ENCODE measurements at regions not wholly inside any gene's neighbourhood (a gene's known extent, or its start where the extent isn't known, plus 50 kb on each side); places are given as distances from the start of the nearest gene placed in this dataset.

GRCh38 chr15:61639491-61639890 lies 410.4 kb upstream of the RORA start:
- Histone ChIP-seq H3K4me1 (ENCODE audit: control insufficient read depth, insufficient read depth, low read length, unreplicated experiment) (no peaks in the 10 kb centered on the region), H3K79me2 (ENCODE audit: control insufficient read depth, insufficient read depth, low read length, unreplicated experiment) (no peaks in the 10 kb centered on the region), H2AFZ (ENCODE audit: low read length, unreplicated experiment) (no peak overlapping the region), H3K4me3 (ENCODE audit: low read depth, low read length) (no peak overlapping the region), H3K36me3 (ENCODE audit: insufficient read depth, low read length) (no peaks in the 10 kb centered on the region), H3K27ac (ENCODE audit: low read depth, low read length) (no peak overlapping the region), H3K27me3 (ENCODE audit: insufficient read depth, low read length) (0 out of 2 replicates have a peak, but pooled peaks cover under 1% of the 10 kb centered on the region)

GRCh38 chr15:61634837-61635236 lies 405.7 kb upstream of the RORA start:
- Histone ChIP-seq H3K27ac (ENCODE audit: low read depth, low read length) (no peak overlapping the region), H3K4me1 (ENCODE audit: control insufficient read depth, insufficient read depth, low read length, unreplicated experiment) (no peaks in the 10 kb centered on the region), H3K79me2 (ENCODE audit: control insufficient read depth, insufficient read depth, low read length, unreplicated experiment) (no peaks in the 10 kb centered on the region), H3K36me3 (ENCODE audit: insufficient read depth, low read length) (no peaks in the 10 kb centered on the region), H3K4me3 (ENCODE audit: low read depth, low read length) (no peak overlapping the region), H3K27me3 (ENCODE audit: insufficient read depth, low read length) (peaks cover 8% of the 10 kb centered on the region; the same call in 1 of the 2 replicates), H2AFZ (ENCODE audit: low read length, unreplicated experiment) (no peak overlapping the region)

GRCh38 chr15:61633951-61634350 lies 404.8 kb upstream of the RORA start:
- H2AFZ ChIP-seq (ENCODE audit: low read length, unreplicated experiment) = no peak overlapping the region
- H3K27me3 ChIP-seq (ENCODE audit: insufficient read depth, low read length) = peaks cover 8% of the 10 kb centered on the region; the same call in 1 of the 2 replicates
- no peaks in the 10 kb centered on the region for H3K36me3 ChIP-seq (ENCODE audit: insufficient read depth, low read length)
- no peak overlapping the region for H3K4me3 ChIP-seq (ENCODE audit: low read depth, low read length)
- H3K4me1 ChIP-seq (ENCODE audit: control insufficient read depth, insufficient read depth, low read length, unreplicated experiment) = no peaks in the 10 kb centered on the region
- no peaks in the 10 kb centered on the region for H3K79me2 ChIP-seq (ENCODE audit: control insufficient read depth, insufficient read depth, low read length, unreplicated experiment)
- no peak overlapping the region for H3K27ac ChIP-seq (ENCODE audit: low read depth, low read length)

GRCh38 chr15:61629269-61629668 lies 400.2 kb upstream of the RORA start:
- peaks cover 5% of the 10 kb centered on the region for H3K27me3 ChIP-seq (ENCODE audit: insufficient read depth, low read length)
- H2AFZ ChIP-seq (ENCODE audit: low read length, unreplicated experiment) = no peak overlapping the region
- H3K79me2 ChIP-seq (ENCODE audit: control insufficient read depth, insufficient read depth, low read length, unreplicated experiment) = no peaks in the 10 kb centered on the region
- H3K27ac ChIP-seq (ENCODE audit: low read depth, low read length) = no peak overlapping the region
- H3K4me3 ChIP-seq (ENCODE audit: low read depth, low read length) = no peak overlapping the region
- H3K36me3 ChIP-seq (ENCODE audit: insufficient read depth, low read length) = no peaks in the 10 kb centered on the region
- no peaks in the 10 kb centered on the region for H3K4me1 ChIP-seq (ENCODE audit: control insufficient read depth, insufficient read depth, low read length, unreplicated experiment)

- Histone ChIP-seq H3K4me3 (ENCODE audit: low read depth, low read length) (no peak overlapping the region), H3K36me3 (ENCODE audit: insufficient read depth, low read length) (no peaks in the 10 kb centered on the region)
Measured at GRCh38 chr15:61624950-61625349, 395.8 kb upstream of the RORA start.

DNA sequence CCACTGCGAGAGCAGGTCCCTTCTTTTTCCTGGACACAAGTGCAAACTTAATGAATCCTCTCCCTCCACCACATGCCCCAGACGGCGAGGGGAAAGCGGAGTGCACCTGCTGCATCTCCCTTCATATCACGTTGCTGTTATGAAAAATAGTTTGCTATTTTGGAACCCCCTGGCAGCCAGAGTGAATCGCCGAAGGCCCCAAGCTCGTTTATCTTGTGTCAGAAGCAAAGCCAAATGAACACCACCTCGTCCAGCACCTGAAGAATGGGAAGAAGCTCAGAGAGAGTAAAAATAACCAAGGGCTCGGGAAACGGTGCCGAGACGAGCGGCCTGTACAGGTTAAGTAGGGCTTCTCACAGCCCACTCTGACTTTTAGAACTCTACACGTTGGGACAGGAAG lies 394.6 kb upstream of the RORA start:
- Histone ChIP-seq H3K27ac (ENCODE audit: low read depth, low read length) (no peak overlapping the region), H2AFZ (ENCODE audit: low read length, unreplicated experiment) (no peak overlapping the region)

More at GRCh38 chr15:61624950-61625349, 395.8 kb upstream of the RORA start:
- Histone ChIP-seq H3K27me3 (ENCODE audit: insufficient read depth, low read length) (no peaks in the 10 kb centered on the region; the same call in 1 of the 2 replicates), H3K27ac (ENCODE audit: low read depth, low read length) (no peak overlapping the region), H3K4me1 (ENCODE audit: control insufficient read depth, insufficient read depth, low read length, unreplicated experiment) (no peaks in the 10 kb centered on the region), H3K79me2 (ENCODE audit: control insufficient read depth, insufficient read depth, low read length, unreplicated experiment) (no peaks in the 10 kb centered on the region), H2AFZ (ENCODE audit: low read length, unreplicated experiment) (no peak overlapping the region)

DNA sequence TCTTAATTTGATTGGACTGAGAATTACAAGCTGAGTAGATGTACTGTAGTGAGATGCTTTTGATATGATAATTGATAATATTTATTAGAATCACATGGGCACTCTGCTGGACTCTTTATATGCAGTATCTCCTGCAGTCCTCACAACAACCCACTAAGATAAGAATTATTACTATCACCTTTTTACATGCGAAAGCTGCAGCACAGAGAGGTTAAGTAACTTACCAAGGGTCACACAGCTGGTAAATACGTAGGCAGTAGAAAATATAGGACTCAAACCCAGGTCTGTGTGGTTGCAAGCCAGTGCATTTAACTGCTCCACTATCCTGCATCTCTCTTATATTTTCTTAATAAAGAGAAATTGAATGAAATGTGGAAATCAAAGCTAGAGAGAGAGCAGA lies 392.8 kb upstream of the RORA start:
- H3K27ac ChIP-seq (ENCODE audit: low read depth, low read length) = no peak overlapping the region
- H3K36me3 ChIP-seq (ENCODE audit: insufficient read depth, low read length) = no peaks in the 10 kb centered on the region
- no peaks in the 10 kb centered on the region for H3K4me1 ChIP-seq (ENCODE audit: control insufficient read depth, insufficient read depth, low read length, unreplicated experiment)
- no peaks in the 10 kb centered on the region for H3K79me2 ChIP-seq (ENCODE audit: control insufficient read depth, insufficient read depth, low read length, unreplicated experiment)
- H3K4me3 ChIP-seq (ENCODE audit: low read depth, low read length) = no peak overlapping the region
- H3K27me3 ChIP-seq (ENCODE audit: insufficient read depth, low read length) = peaks cover under 1% of the 10 kb centered on the region; the same call in 1 of the 2 replicates
- no peak overlapping the region for H2AFZ ChIP-seq (ENCODE audit: low read length, unreplicated experiment)

More for the DNA sequence above, 394.6 kb upstream of the RORA start:
- no peaks in the 10 kb centered on the region; the same call in 1 of the 2 replicates for H3K27me3 ChIP-seq (ENCODE audit: insufficient read depth, low read length)
- no peaks in the 10 kb centered on the region for H3K79me2 ChIP-seq (ENCODE audit: control insufficient read depth, insufficient read depth, low read length, unreplicated experiment)
- H3K4me1 ChIP-seq (ENCODE audit: control insufficient read depth, insufficient read depth, low read length, unreplicated experiment) = no peaks in the 10 kb centered on the region
- H3K36me3 ChIP-seq (ENCODE audit: insufficient read depth, low read length) = no peaks in the 10 kb centered on the region
- H3K4me3 ChIP-seq (ENCODE audit: low read depth, low read length) = no peak overlapping the region

DNA sequence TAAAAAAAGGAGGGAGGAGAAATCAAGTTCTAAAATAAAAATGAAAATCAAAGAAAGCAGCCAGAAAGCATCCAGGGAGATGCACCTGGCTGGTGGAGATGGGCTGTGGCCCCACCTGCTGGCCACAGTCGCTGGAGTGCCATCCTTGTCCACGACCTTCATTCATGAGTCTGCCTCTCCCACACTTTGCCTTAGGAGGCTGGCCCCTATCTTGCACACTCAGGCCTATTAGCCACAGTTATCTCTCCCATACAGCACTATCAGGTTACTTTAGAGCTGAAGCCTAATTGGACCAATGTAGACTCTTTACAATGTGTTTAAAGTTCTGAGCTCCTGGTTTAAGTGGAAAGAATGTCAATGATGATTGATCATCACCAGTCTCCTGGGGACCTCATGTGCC lies 392.0 kb upstream of the RORA start:
- Histone ChIP-seq H3K4me3 (ENCODE audit: low read depth, low read length) (no peak overlapping the region), H3K79me2 (ENCODE audit: control insufficient read depth, insufficient read depth, low read length, unreplicated experiment) (no peaks in the 10 kb centered on the region), H2AFZ (ENCODE audit: low read length, unreplicated experiment) (no peak overlapping the region), H3K27me3 (ENCODE audit: insufficient read depth, low read length) (peaks cover 8% of the 10 kb centered on the region; the same call in 1 of the 2 replicates), H3K27ac (ENCODE audit: low read depth, low read length) (no peak overlapping the region), H3K4me1 (ENCODE audit: control insufficient read depth, insufficient read depth, low read length, unreplicated experiment) (no peaks in the 10 kb centered on the region), H3K36me3 (ENCODE audit: insufficient read depth, low read length) (no peaks in the 10 kb centered on the region)

DNA sequence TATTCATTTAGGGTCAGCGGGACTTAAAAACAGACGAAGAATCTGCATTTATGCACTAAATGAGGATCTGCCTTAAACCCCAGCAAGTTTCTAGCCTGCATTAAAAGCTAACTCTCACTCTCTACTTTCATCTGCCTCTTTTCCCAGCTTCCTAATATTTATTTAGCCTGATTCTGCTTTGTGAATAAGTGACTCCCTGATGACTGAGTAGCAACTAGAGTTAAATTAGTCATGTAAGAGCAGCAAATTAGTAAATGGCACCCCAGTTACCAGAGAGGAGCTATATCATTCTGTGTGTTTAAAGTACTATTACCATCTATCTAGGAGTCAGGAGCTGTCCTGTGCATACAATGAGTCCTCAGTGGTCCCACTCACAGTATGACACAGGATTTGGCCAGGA lies 391.0 kb upstream of the RORA start:
- Histone ChIP-seq H3K36me3 (ENCODE audit: insufficient read depth, low read length) (no peaks in the 10 kb centered on the region), H2AFZ (ENCODE audit: low read length, unreplicated experiment) (no peak overlapping the region), H3K4me3 (ENCODE audit: low read depth, low read length) (no peak overlapping the region), H3K27ac (ENCODE audit: low read depth, low read length) (no peak overlapping the region), H3K79me2 (ENCODE audit: control insufficient read depth, insufficient read depth, low read length, unreplicated experiment) (no peaks in the 10 kb centered on the region), H3K27me3 (ENCODE audit: insufficient read depth, low read length) (peaks cover 8% of the 10 kb centered on the region; the same call in 1 of the 2 replicates), H3K4me1 (ENCODE audit: control insufficient read depth, insufficient read depth, low read length, unreplicated experiment) (no peaks in the 10 kb centered on the region)

- peaks cover 44% of the 10 kb centered on the region for H3K27me3 ChIP-seq (ENCODE audit: insufficient read depth, low read length)
- no peaks in the 10 kb centered on the region for H3K79me2 ChIP-seq (ENCODE audit: control insufficient read depth, insufficient read depth, low read length, unreplicated experiment)
- no peaks in the 10 kb centered on the region for H3K4me1 ChIP-seq (ENCODE audit: control insufficient read depth, insufficient read depth, low read length, unreplicated experiment)
- no peaks in the 10 kb centered on the region for H3K36me3 ChIP-seq (ENCODE audit: insufficient read depth, low read length)
- H3K4me3 ChIP-seq (ENCODE audit: low read depth, low read length) = no peak overlapping the region
- no peak overlapping the region for H3K27ac ChIP-seq (ENCODE audit: low read depth, low read length)
- H2AFZ ChIP-seq (ENCODE audit: low read length, unreplicated experiment) = no peak overlapping the region
Measured at GRCh38 chr15:61613729-61614128, 384.6 kb upstream of the RORA start.

DNA sequence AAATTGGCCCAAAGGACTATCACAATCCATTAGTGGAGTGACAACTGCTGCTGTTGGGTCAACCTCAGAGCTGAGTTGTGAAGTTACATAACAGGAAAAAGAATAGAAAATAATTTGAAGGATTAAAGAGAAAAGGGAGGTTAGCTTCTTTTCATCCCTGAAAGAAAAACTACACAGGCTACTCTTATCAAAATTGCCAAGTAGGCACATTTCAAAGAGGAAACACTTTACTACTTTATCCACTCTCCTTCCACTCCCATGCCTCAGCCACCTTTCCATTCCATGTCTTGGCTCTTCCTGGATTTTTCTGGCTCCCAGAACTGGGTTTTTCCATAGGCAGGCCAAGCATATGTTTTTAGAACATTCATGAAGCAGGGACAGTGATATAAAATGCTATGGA lies 384.0 kb upstream of the RORA start:
- Histone ChIP-seq H3K79me2 (ENCODE audit: control insufficient read depth, insufficient read depth, low read length, unreplicated experiment) (no peaks in the 10 kb centered on the region), H3K27ac (ENCODE audit: low read depth, low read length) (no peak overlapping the region), H3K4me3 (ENCODE audit: low read depth, low read length) (no peak overlapping the region), H2AFZ (ENCODE audit: low read length, unreplicated experiment) (no peak overlapping the region), H3K36me3 (ENCODE audit: insufficient read depth, low read length) (no peaks in the 10 kb centered on the region), H3K4me1 (ENCODE audit: control insufficient read depth, insufficient read depth, low read length, unreplicated experiment) (no peaks in the 10 kb centered on the region), H3K27me3 (ENCODE audit: insufficient read depth, low read length) (peaks cover 48% of the 10 kb centered on the region)

All from ACC112 (cell line).